H9 (cell line): ENCODE measurements at regions not wholly inside any gene's neighbourhood (a gene's known extent, or its start where the extent isn't known, plus 50 kb on each side); places are given as distances from the start of the nearest gene placed in this dataset.

Experiments used
- DNase-seq: peaks from one replicate; pipeline ENCODE4 v3.0.0-alpha.2; 2017
- H2AFZ ChIP-seq: one replicate; pipeline ENCODE4 v1.6.1; 2013; ENCODE audit warnings: mild to moderate bottlenecking, low read length, control low read depth, moderate library complexity
- H2AK5ac ChIP-seq: 2 replicates; pipeline ENCODE4 v1.6.1; 2013; ENCODE audit warnings: low read length, control low read depth, mixed read lengths; ENCODE audit not compliant: insufficient read length
- H2BK120ac ChIP-seq: one replicate; pipeline ENCODE4 v1.6.1; 2013; ENCODE audit warnings: low read depth, mild to moderate bottlenecking, low read length, control low read depth, inconsistent platforms; ENCODE audit not compliant: poor library complexity, severe bottlenecking
- H2BK12ac ChIP-seq: 2 replicates; pipeline ENCODE4 v1.6.1; 2013; ENCODE audit warnings: low read length, control low read depth, mixed read lengths, low read depth; ENCODE audit not compliant: insufficient read length
- H2BK15ac ChIP-seq: 2 replicates; pipeline ENCODE4 v1.6.1; 2013; ENCODE audit warnings: low read depth, low read length, control low read depth
- H2BK20ac ChIP-seq: one replicate; pipeline ENCODE4 v1.6.1; 2013; ENCODE audit warnings: low read depth, mild to moderate bottlenecking, low read length, control low read depth, inconsistent platforms; ENCODE audit not compliant: poor library complexity, severe bottlenecking
- H2BK5ac ChIP-seq: 2 replicates; pipeline ENCODE4 v1.6.1; 2013; ENCODE audit warnings: low read length, control low read depth, mixed read lengths; ENCODE audit not compliant: insufficient read length
- H3K14ac ChIP-seq: 2 replicates; pipeline ENCODE4 v1.6.1; 2013; ENCODE audit warnings: low read length, control low read depth; ENCODE audit not compliant: insufficient read depth
- H3K18ac ChIP-seq: 2 replicates; pipeline ENCODE4 v1.6.1; 2013; ENCODE audit warnings: low read depth, mild to moderate bottlenecking, mixed read lengths, low read length, control low read depth; ENCODE audit not compliant: insufficient read length
- H3K23ac ChIP-seq: 2 replicates; pipeline ENCODE4 v1.6.1; 2013; ENCODE audit warnings: low read length, control low read depth, mixed read lengths, low read depth; ENCODE audit not compliant: insufficient read length
- H3K23me2 ChIP-seq: 2 replicates; pipeline ENCODE4 v1.6.1; 2013; ENCODE audit warnings: low read depth, mild to moderate bottlenecking, mixed read lengths, low read length, control low read depth; ENCODE audit not compliant: insufficient read length, poor library complexity, severe bottlenecking
- H3K27ac ChIP-seq: 2 replicates; pipeline ENCODE4 v1.5.1; 2013; ENCODE audit warnings: low read length, control low read depth, mixed read lengths, low read depth; ENCODE audit not compliant: insufficient read length
- H3K27me3 ChIP-seq: 2 replicates; pipeline ENCODE4 v1.6.1; 2013; ENCODE audit warnings: low read length, control low read depth, inconsistent platforms; ENCODE audit not compliant: insufficient read depth
- H3K4ac ChIP-seq: 2 replicates; pipeline ENCODE4 v1.6.1; 2013; ENCODE audit warnings: low read depth, mild to moderate bottlenecking, control low read depth, inconsistent platforms, low read length, moderate library complexity
- H3K4me1 ChIP-seq: 2 replicates; pipeline ENCODE4 v1.6.1; 2013; ENCODE audit warnings: low read length, control low read depth, inconsistent platforms; ENCODE audit not compliant: insufficient read depth
- H3K4me2 ChIP-seq: 2 replicates; pipeline ENCODE4 v1.6.1; 2013; ENCODE audit warnings: low read length, control low read depth, mixed read lengths; ENCODE audit not compliant: insufficient read length, insufficient read depth
- H3K56ac ChIP-seq: 2 replicates; pipeline ENCODE4 v1.6.1; 2013; ENCODE audit warnings: low read depth, mild to moderate bottlenecking, mixed read lengths, low read length, control low read depth; ENCODE audit not compliant: insufficient read length
- H3K79me1 ChIP-seq: 2 replicates; pipeline ENCODE4 v1.6.1; 2013; ENCODE audit warnings: low read depth, mild to moderate bottlenecking, moderate library complexity, low read length, control low read depth, inconsistent platforms; ENCODE audit not compliant: insufficient read depth, poor library complexity, severe bottlenecking
- H3K79me2 ChIP-seq: 2 replicates; pipeline ENCODE4 v1.6.1; 2013; ENCODE audit warnings: low read length, control low read depth, inconsistent platforms; ENCODE audit not compliant: insufficient read depth
- H3K9ac ChIP-seq: 2 replicates; pipeline ENCODE4 v1.6.1; 2013; ENCODE audit warnings: low read length, control low read depth, mixed read lengths; ENCODE audit not compliant: insufficient read length; ENCODE audit errors: extremely low read depth
- H3K9me3 ChIP-seq: one replicate; pipeline ENCODE4 v1.6.1; 2013; ENCODE audit warnings: low read depth, low read length, inconsistent platforms; ENCODE audit not compliant: control insufficient read depth
- H3T11ph ChIP-seq: one replicate; pipeline ENCODE4 v1.6.1; 2013; ENCODE audit warnings: mild to moderate bottlenecking, low read length, control low read depth, inconsistent platforms
- H4K20me1 ChIP-seq: one replicate; pipeline ENCODE4 v1.6.1; 2013; ENCODE audit not compliant: control insufficient read depth, insufficient read length, insufficient read depth
- H4K5ac ChIP-seq: 2 replicates; pipeline ENCODE4 v1.6.1; 2013; ENCODE audit warnings: low read depth, mild to moderate bottlenecking, mixed read lengths, low read length, control low read depth; ENCODE audit not compliant: insufficient read length
- H4K8ac ChIP-seq: replicated peaks from 2 replicates; pipeline ENCODE4 v1.6.1; 2013; ENCODE audit warnings: low read length, control low read depth, mixed read lengths, low read depth; ENCODE audit not compliant: insufficient read length
- H4K91ac ChIP-seq: 2 replicates; pipeline ENCODE4 v1.6.1; 2013; ENCODE audit warnings: low read depth, mild to moderate bottlenecking, moderate library complexity, mixed read lengths, low read length, control low read depth; ENCODE audit not compliant: insufficient read length
- H3K27ac Mint-ChIP-seq, 3 experiments: 2 replicates in 2 of 3; 3 replicates in 1 of 3; pipeline ENCODE4 v1.8.0; 2020 to 2021; ENCODE audit warnings: mixed read lengths in 3 of 3, mild to moderate bottlenecking in 1 of 3, moderate library complexity in 1 of 3
- H3K27me3 Mint-ChIP-seq: 2 replicates; pipeline ENCODE4 v1.8.0; 2021; ENCODE audit warnings: low read depth, mild to moderate bottlenecking, moderate library complexity, mixed read lengths
- H3K36me3 Mint-ChIP-seq, 3 experiments: 2 replicates in 2 of 3; 3 replicates in 1 of 3; pipeline ENCODE4 v1.8.0; 2020 to 2021; ENCODE audit warnings: low read depth in 3 of 3, mixed read lengths in 3 of 3; ENCODE audit not compliant: insufficient read depth in 1 of 3
- H3K4me1 Mint-ChIP-seq, 2 experiments: 2 replicates each; pipeline ENCODE4 v1.8.0; 2020; ENCODE audit warnings: mixed read lengths in 2 of 2
- H3K4me3 Mint-ChIP-seq, 2 experiments: 2 replicates in 1 of 2; 3 replicates in 1 of 2; pipeline ENCODE4 v1.8.0; 2020 to 2021; ENCODE audit warnings: mild to moderate bottlenecking in 2 of 2, mixed read lengths in 2 of 2, moderate library complexity in 1 of 2
- H3K9me3 Mint-ChIP-seq, 2 experiments: 2 replicates in 1 of 2; 3 replicates in 1 of 2; pipeline ENCODE4 v1.8.0; 2020; ENCODE audit warnings: mild to moderate bottlenecking in 2 of 2, mixed read lengths in 2 of 2, moderate library complexity in 1 of 2
- CTCF ChIP-seq: fragments of 200-600 bp; sonication (generic); conservative IDR thresholded peaks from 3 replicates; pipeline ENCODE4 v1.8.0; 2021; ENCODE audit warnings: antibody characterized with exemption, mild to moderate bottlenecking

GRCh38 chr3:124306665-124307064 is 314.7 kb upstream of the ROPN1 start:
- no peaks in the 10 kb centered on the region for H4K20me1 ChIP-seq
- H3K4me2 ChIP-seq, result no peak overlapping the region
- no peak overlapping the region for H2BK20ac ChIP-seq
- no peaks in the 10 kb centered on the region for H3K79me1 ChIP-seq
- no peak overlapping the region for H2BK5ac ChIP-seq
- no peak overlapping the region for H3K27ac ChIP-seq
- no peak overlapping the region for H3K27ac Mint-ChIP-seq
- peaks cover 0 to 2% (median 2%) of the 10 kb centered on the region in 3 experiments; a peak in 1 of 7 replicates for H3K36me3 Mint-ChIP-seq
- no peaks in the 10 kb centered on the region for H3K27me3 ChIP-seq
- no peak overlapping the region for H3K9ac ChIP-seq
- H3K14ac ChIP-seq, result no peak overlapping the region
- H4K8ac ChIP-seq, result no peak overlapping the region
- H4K91ac ChIP-seq, result no peak overlapping the region
- no peaks in the 10 kb centered on the region for H3K23me2 ChIP-seq
- H2AFZ ChIP-seq, result no peak overlapping the region
- no peak for TF ChIP-seq CTCF
- no peaks in the 10 kb centered on the region; the same call in 1 of the 2 replicates for H3K27me3 Mint-ChIP-seq
- no peaks in the 10 kb centered on the region for H3K9me3 ChIP-seq
- no peak overlapping the region for H3K56ac ChIP-seq
- H2BK15ac ChIP-seq, result no peak overlapping the region
- H2BK12ac ChIP-seq, result no peak overlapping the region
- no peak overlapping the region for H3K4me3 Mint-ChIP-seq
- H3K18ac ChIP-seq, result no peak overlapping the region
- H2BK120ac ChIP-seq, result no peak overlapping the region
- no peak overlapping the region for H2AK5ac ChIP-seq
- no peak overlapping the region for H3K4ac ChIP-seq
- no peak overlapping the region for H3T11ph ChIP-seq
- no peak overlapping the region for H4K5ac ChIP-seq
- no peak for DNase-seq
- H3K4me1 ChIP-seq, result no peaks in the 10 kb centered on the region
- H3K9me3 Mint-ChIP-seq, result peaks cover 5% of the 10 kb centered on the region in 2 experiments; a peak in 4 of 5 replicates
- no peaks in the 10 kb centered on the region for H3K79me2 ChIP-seq
- H3K23ac ChIP-seq, result no peak overlapping the region
- peaks cover 3 to 6% of the 10 kb centered on the region in 2 experiments; a peak in 3 of 4 replicates for H3K4me1 Mint-ChIP-seq
